D721Med (cell line): ENCODE measurements at regions not wholly inside any gene's neighbourhood (a gene's known extent, or its start where the extent isn't known, plus 50 kb on each side); places are given as distances from the start of the nearest gene placed in this dataset.

Source experiments
- DNase-seq: peaks from one replicate; pipeline ENCODE4 v3.0.0; 2011; ENCODE audit warnings: low spot score; ENCODE audit not compliant: insufficient read length
- FAIRE-seq: peaks from 2 replicates; lab custom pipeline; 2011; peaks lifted over from hg19 to GRCh38; lab: Jason Lieb, UNC
- TF ChIP-seq, protein P1 (sequence below): IDR thresholded peaks from 2 replicates; pipeline ENCODE4 v1.5.1; 2012; ENCODE audit warnings: mild to moderate bottlenecking, control low read depth; ENCODE audit not compliant: insufficient read depth; ENCODE audit errors: missing control alignments

DNA sequence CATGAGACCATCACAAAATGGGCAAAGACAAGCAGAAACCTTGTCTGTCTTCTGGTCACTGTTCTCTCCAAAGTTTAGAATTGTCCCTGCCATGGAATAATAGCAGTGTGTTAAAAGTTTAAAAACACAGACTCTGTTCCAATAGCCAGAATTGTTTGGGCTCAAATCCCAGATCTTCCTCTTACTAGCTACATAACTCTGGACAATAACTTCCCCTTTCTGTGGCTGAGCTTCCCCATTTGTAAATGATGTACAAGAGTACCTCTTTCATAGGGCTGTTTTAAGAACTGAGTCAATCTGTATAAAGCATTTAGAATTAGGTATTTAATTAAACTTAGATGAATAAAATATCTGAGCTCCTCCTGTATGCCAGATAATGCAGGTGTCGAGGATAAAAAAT, 623.0 kb downstream of the NTRK3 start:
- FAIRE-seq, result no peak
- TF ChIP-seq, protein P1, sequence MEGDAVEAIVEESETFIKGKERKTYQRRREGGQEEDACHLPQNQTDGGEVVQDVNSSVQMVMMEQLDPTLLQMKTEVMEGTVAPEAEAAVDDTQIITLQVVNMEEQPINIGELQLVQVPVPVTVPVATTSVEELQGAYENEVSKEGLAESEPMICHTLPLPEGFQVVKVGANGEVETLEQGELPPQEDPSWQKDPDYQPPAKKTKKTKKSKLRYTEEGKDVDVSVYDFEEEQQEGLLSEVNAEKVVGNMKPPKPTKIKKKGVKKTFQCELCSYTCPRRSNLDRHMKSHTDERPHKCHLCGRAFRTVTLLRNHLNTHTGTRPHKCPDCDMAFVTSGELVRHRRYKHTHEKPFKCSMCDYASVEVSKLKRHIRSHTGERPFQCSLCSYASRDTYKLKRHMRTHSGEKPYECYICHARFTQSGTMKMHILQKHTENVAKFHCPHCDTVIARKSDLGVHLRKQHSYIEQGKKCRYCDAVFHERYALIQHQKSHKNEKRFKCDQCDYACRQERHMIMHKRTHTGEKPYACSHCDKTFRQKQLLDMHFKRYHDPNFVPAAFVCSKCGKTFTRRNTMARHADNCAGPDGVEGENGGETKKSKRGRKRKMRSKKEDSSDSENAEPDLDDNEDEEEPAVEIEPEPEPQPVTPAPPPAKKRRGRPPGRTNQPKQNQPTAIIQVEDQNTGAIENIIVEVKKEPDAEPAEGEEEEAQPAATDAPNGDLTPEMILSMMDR, result no peak
- no peak for DNase-seq

DNA sequence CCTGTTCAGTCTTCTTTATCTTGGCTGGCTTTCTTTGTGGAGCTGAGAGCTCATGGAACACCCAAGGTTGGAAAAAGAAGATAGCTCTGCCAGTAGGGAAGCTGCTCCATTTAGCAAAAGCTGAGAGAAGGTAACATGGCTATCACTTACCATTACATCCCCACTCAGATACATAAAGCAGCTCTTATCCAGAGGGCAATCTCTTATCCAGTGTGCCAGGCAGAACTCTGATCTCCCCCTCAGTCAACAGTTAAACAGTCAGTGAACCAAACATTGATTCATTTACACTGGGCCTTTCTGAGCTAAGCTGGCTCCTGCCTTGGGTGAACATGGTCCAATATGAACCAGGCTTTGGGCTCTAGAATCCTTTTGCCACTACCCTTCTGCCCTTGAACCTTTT, 624.2 kb downstream of the NTRK3 start:
- FAIRE-seq (no peak), DNase-seq (no peak)
- TF ChIP-seq, protein P1, result no peak

DNA sequence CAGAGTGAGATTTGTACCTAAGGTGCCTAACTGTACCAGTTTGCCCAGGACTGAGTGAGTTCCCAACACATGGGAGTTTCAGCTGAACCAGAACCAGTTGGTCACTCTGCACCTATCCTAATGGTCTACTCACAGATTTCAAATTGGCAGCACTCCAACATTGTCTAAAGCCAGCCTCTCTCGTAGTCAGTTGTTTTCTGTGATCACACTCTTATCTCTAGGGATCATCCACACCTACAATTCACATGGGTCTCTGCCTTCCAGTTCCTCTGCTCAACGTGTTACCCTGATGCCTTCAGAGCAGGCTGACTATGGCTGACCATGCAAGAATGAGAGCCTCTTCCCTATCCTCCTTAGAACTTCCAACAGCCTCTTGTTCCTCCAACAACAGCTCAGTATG, 624.8 kb downstream of the NTRK3 start:
- FAIRE-seq, result no peak
- DNase-seq, result no peak

DNA sequence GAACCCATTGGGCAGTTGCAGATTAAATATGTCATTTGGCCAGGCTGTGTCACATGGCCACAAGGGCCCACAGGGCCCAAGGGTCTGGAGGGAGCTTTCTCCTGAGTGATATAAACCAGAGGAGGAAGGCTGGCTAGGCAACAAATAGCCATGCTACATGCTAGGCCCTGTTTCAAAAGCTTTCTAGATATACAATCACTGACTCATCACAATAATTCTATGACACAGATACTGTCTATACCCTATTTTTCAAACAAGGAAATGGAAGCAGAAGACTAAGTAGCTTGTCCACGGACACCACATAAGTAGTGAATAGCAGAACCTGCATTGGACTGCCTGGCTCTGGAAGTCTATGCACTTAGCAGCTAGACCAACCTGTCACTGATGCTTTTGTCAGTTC, 625.4 kb downstream of the NTRK3 start:
- TF ChIP-seq, protein P1, result no peak
- FAIRE-seq, result no peak
- DNase-seq, result no peak

More for the DNA sequence above, 624.8 kb downstream of the NTRK3 start:
- TF ChIP-seq, protein P1, result no peak

DNA sequence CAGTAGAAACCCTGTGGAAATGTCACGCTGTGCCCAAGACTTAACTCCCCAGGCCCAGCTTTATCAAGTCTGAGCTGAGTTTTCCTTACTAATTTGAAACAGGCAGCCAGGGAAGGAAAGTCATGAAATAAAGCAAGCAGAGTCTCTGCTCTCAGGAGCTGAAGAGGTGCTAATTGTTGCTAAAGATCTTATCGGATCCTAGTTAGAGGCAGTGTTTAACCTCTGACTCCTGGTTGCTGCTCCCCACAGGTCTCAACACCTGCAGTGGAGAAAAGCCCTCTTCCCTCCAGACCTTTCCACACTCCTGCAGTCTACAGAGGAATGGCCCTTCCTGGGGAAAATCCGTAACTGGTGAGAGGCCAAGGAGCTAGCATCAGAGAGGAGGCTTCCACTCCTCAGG, 628.2 kb downstream of the NTRK3 start:
- TF ChIP-seq, protein P1, result no peak

DNA sequence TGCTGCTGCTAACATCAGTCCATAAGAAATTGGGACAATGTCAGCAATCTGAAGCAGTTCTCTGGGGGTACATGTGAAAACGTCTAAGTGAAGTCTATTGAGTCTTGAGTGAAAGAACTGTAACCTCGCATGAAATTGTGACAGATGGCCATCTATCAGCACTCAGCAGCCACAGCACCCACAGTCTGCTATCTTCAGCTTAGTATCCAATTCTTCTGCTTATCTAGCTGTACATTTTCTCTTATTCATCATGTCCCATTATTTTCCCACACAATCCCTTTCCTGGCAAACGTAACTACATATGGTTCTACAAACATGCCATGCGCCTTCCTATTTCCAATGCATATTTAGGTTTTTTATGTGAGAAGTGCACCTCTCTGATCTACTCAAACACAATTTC, 629.7 kb downstream of the NTRK3 start:
- FAIRE-seq (no peak), DNase-seq (no peak)
- TF ChIP-seq, protein P1, result no peak

More for the DNA sequence above, 628.2 kb downstream of the NTRK3 start:
- FAIRE-seq (no peak), DNase-seq (no peak)

DNA sequence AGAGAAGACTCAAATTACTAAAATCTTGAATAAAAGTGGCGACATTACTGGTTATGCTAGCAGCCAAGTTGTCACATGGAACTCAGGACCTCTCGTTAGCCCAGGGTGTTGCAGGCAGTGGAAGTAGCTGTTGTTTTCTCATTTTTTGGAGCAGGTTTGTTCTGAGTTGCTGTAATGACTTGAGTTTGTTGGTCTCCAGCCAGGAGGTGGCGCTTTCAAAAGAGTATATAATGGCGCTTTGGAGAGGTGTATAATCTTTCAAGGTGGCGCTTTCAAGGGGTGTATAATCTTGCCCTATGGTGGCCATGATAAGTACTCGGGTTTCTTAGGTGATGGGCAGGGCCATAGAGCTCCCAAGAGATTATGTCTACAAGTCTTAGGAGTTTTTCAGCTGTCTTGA, 632.7 kb downstream of the NTRK3 start:
- TF ChIP-seq, protein P1, result peak; percentile 16
- FAIRE-seq, result no peak
- no peak for DNase-seq
